ENCODE measurements at regions not wholly inside any gene's neighbourhood (a gene's known extent, or its start where the extent isn't known, plus 50 kb on each side); places are given as distances from the start of the nearest gene placed in this dataset.

- DNase-seq (ENCODE audit: low read depth in 2 of 2), result no peak
Observed at GRCh38 chr7:1286946-1287645, 54.4 kb downstream of the UNCX start.

GRCh38 chr7:1287752-1288201 is 55.1 kb downstream of the UNCX start:
- DNase-seq (ENCODE audit: low read depth in 2 of 2), result no peak

GRCh38 chr7:1288390-1288995 is 55.8 kb downstream of the UNCX start:
- no peak for DNase-seq (ENCODE audit: low read depth in 2 of 2)

- no peak for DNase-seq (ENCODE audit: low read depth in 2 of 2)
Observed at GRCh38 chr7:1288996-1289551, 56.4 kb downstream of the UNCX start.

GRCh38 chr7:1289666-1290025 is 57.0 kb downstream of the UNCX start:
- DNase-seq (ENCODE audit: low read depth in 2 of 2), result peak in 1 of 2 donors; percentile 8

- DNase-seq (ENCODE audit: low read depth in 2 of 2), result peak in 1 of 2 donors; percentile 15
Observed at GRCh38 chr7:1290026-1290678, 57.5 kb downstream of the UNCX start.

- DNase-seq (ENCODE audit: low read depth in 2 of 2), result no peak
Observed at GRCh38 chr7:1290679-1291356, 58.1 kb downstream of the UNCX start.

GRCh38 chr7:1291357-1291689 is 58.7 kb downstream of the UNCX start:
- no peak for DNase-seq (ENCODE audit: low read depth in 2 of 2)

GRCh38 chr7:1291845-1292765 is 59.4 kb downstream of the UNCX start:
- no peak for DNase-seq (ENCODE audit: low read depth in 2 of 2)

GRCh38 chr7:1292972-1293830 is 60.5 kb downstream of the UNCX start:
- DNase-seq (ENCODE audit: low read depth in 2 of 2), result no peak

GRCh38 chr7:1293950-1294411 is 61.3 kb downstream of the UNCX start:
- no peak for DNase-seq (ENCODE audit: low read depth in 2 of 2)

- no peak for DNase-seq (ENCODE audit: low read depth in 2 of 2)
Observed at GRCh38 chr7:1295776-1296355, 63.2 kb downstream of the UNCX start.

GRCh38 chr7:1296356-1296981 is 63.8 kb downstream of the UNCX start:
- DNase-seq (ENCODE audit: low read depth in 2 of 2), result no peak

- no peak for DNase-seq (ENCODE audit: low read depth in 2 of 2)
Observed at GRCh38 chr7:1297017-1297960, 64.6 kb downstream of the UNCX start.

GRCh38 chr7:1298051-1298930 is 65.6 kb downstream of the UNCX start:
- no peak for DNase-seq (ENCODE audit: low read depth in 2 of 2)

- no peak for DNase-seq (ENCODE audit: low read depth in 2 of 2)
Observed at GRCh38 chr7:1298931-1299885, 66.5 kb downstream of the UNCX start.

Data from lung microvascular endothelial cell (primary cell).